ENCODE measurements at regions not wholly inside any gene's neighbourhood (a gene's known extent, or its start where the extent isn't known, plus 50 kb on each side); places are given as distances from the start of the nearest gene placed in this dataset.

DNA sequence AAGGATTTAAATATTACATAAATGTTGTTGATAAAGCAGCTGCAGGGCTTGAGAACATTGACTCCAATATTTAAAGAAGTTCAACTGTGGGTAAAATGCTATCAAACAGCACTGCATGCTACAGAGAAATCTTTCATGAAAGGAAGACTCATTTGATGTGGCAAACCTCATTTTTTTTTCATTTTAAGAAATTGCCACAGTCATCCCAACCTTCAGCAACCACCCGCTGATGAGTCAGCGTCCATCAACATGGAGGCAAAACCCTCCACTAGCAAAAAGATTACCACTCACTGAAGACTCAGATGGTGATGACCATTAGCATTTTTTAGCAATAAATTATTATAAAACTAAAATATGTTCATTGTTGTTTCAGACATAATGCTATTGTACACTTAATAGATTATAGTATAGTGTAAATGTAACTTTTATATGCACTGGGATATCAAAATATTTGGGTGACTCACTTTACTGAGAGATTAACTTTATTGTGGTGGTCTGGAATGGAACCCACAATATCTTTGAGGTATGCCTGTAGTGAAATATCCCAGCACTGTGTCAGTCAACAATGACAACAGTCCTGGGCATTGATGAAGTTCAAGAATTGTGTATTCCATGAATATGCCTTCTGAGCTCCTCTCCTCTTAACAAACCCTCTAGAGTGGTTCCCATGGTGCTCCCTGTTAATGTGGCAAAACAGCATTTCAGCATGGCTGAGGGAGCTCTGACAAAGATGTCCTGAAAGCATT is 52.4 kb upstream of the SOX21 start:
- intact Hi-C loops (cut with micrococcal nuclease; ENCODE audit: unreplicated experiment): no loop called here
- Mint-ChIP-seq H3K9me3 (ENCODE audit: low read depth, unreplicated experiment) (no peaks in the 10 kb centered on the region), H3K4me1 (ENCODE audit: low read depth, unreplicated experiment) (no peaks in the 10 kb centered on the region), H3K27ac (ENCODE audit: unreplicated experiment) (no peak overlapping the region), H3K27me3 (ENCODE audit: unreplicated experiment) (peaks cover 20% of the 10 kb centered on the region), H3K36me3 (ENCODE audit: insufficient read depth, unreplicated experiment) (no peaks in the 10 kb centered on the region), H3K4me3 (ENCODE audit: low read depth, unreplicated experiment) (no peak overlapping the region)
- TF ChIP-seq, protein P1, sequence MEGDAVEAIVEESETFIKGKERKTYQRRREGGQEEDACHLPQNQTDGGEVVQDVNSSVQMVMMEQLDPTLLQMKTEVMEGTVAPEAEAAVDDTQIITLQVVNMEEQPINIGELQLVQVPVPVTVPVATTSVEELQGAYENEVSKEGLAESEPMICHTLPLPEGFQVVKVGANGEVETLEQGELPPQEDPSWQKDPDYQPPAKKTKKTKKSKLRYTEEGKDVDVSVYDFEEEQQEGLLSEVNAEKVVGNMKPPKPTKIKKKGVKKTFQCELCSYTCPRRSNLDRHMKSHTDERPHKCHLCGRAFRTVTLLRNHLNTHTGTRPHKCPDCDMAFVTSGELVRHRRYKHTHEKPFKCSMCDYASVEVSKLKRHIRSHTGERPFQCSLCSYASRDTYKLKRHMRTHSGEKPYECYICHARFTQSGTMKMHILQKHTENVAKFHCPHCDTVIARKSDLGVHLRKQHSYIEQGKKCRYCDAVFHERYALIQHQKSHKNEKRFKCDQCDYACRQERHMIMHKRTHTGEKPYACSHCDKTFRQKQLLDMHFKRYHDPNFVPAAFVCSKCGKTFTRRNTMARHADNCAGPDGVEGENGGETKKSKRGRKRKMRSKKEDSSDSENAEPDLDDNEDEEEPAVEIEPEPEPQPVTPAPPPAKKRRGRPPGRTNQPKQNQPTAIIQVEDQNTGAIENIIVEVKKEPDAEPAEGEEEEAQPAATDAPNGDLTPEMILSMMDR (IDR thresholded peaks at IDR 0.05; ENCODE audit: unreplicated experiment): no peak
- CTCF ChIA-PET: no interaction called here
- DNase-seq: no peak
- BruUV-seq (replicated peaks): no TSS peak
